ENCODE measurements at regions not wholly inside any gene's neighbourhood (a gene's known extent, or its start where the extent isn't known, plus 50 kb on each side); places are given as distances from the start of the nearest gene placed in this dataset.
"Not testable (repeated sequence)": the region's sequence is repeated elsewhere in the genome, so short reads cannot be mapped to it uniquely, and the experiment has no call there.

- DNase-seq = no peak
Observed at GRCh38 chr6:163707387-163708355, 293.2 kb downstream of the QKI start.

- no peak for DNase-seq
Observed at GRCh38 chr6:163706500-163707087, 292.1 kb downstream of the QKI start.

- no peak for DNase-seq
Observed at GRCh38 chr6:163705923-163706322, 291.4 kb downstream of the QKI start.

GRCh38 chr6:163702736-163703135 is 288.2 kb downstream of the QKI start:
- no peak for DNase-seq

GRCh38 chr6:163701762-163702161 is 287.2 kb downstream of the QKI start:
- no peak for DNase-seq

- no peak for DNase-seq
Observed at GRCh38 chr6:163698086-163698485, 283.6 kb downstream of the QKI start.

- not testable (repeated sequence) for DNase-seq
Observed at GRCh38 chr6:163696311-163696710, 281.8 kb downstream of the QKI start.

GRCh38 chr6:163695414-163695864 is 280.9 kb downstream of the QKI start:
- no peak for DNase-seq

GRCh38 chr6:163694988-163695398 is 280.5 kb downstream of the QKI start:
- no peak for DNase-seq

GRCh38 chr6:163694072-163694471 is 279.6 kb downstream of the QKI start:
- no peak for DNase-seq

- no peak for DNase-seq
Observed at GRCh38 chr6:163691049-163691448, 276.5 kb downstream of the QKI start.

- DNase-seq = no peak
Observed at GRCh38 chr6:163688739-163689362, 274.3 kb downstream of the QKI start.

GRCh38 chr6:163687075-163687474 is 272.6 kb downstream of the QKI start:
- DNase-seq = no peak

- no peak for DNase-seq
Observed at GRCh38 chr6:163686301-163686700, 271.8 kb downstream of the QKI start.

- DNase-seq = no peak
Observed at GRCh38 chr6:163683105-163683622, 268.6 kb downstream of the QKI start.

GRCh38 chr6:163679753-163680152 is 265.2 kb downstream of the QKI start:
- no peak for DNase-seq

- no peak for DNase-seq
Observed at GRCh38 chr6:163679012-163679660, 264.6 kb downstream of the QKI start.

- DNase-seq = no peak
Observed at GRCh38 chr6:163675611-163676010, 261.1 kb downstream of the QKI start.

GRCh38 chr6:163672710-163673109 is 258.2 kb downstream of the QKI start:
- no peak for DNase-seq

- DNase-seq = no peak
Observed at GRCh38 chr6:163671791-163672190, 257.3 kb downstream of the QKI start.

- DNase-seq = no peak
Observed at GRCh38 chr6:163671355-163671754, 256.8 kb downstream of the QKI start.

GRCh38 chr6:163670336-163670735 is 255.8 kb downstream of the QKI start:
- no peak for DNase-seq

- DNase-seq = no peak
Observed at GRCh38 chr6:163668061-163668426, 253.5 kb downstream of the QKI start.
